A549 (cell line): ENCODE measurements at regions not wholly inside any gene's neighbourhood (a gene's known extent, or its start where the extent isn't known, plus 50 kb on each side); places are given as distances from the start of the nearest gene placed in this dataset.

Experiments used
- CTCF ChIP-seq: fragments of >200 bp; sonication (Bioruptor Twin); formaldehyde crosslinking; IDR thresholded peaks from 3 replicates; pipeline ENCODE4 v1.5.1; 2016
- POLR2A ChIP-seq: IDR thresholded peaks from 2 replicates; pipeline ENCODE4 v1.6.1; 2012; ENCODE audit warnings: mild to moderate bottlenecking, low read length

GRCh38 chr21:31557421-31558188 is 101.9 kb upstream of the SOD1 start:
- TF ChIP-seq CTCF (no peak), POLR2A (no peak)
